HG03025 (cell line): ENCODE measurements at regions not wholly inside any gene's neighbourhood (a gene's known extent, or its start where the extent isn't known, plus 50 kb on each side); places are given as distances from the start of the nearest gene placed in this dataset.

ENCODE experiments used
- ATAC-seq: cut with Tn5 transposase; IDR thresholded peaks from one replicate; pipeline ENCODE4 v1.9.1; 2021; ENCODE audit warnings: mild to moderate bottlenecking, moderate library complexity; ENCODE audit not compliant: unreplicated experiment, low FRiP score

- ATAC-seq = no peak
These were observed 182.1 kb downstream of the MRPL39 start for GRCh38 chr21:25425156-25425555.

GRCh38 chr21:25424634-25425033 is 182.6 kb downstream of the MRPL39 start:
- ATAC-seq = no peak

- no peak for ATAC-seq
These were observed 183.2 kb downstream of the MRPL39 start for GRCh38 chr21:25424048-25424447.

GRCh38 chr21:25422610-25423608 is 184.4 kb downstream of the MRPL39 start:
- no peak for ATAC-seq

GRCh38 chr21:25421321-25422028 is 185.8 kb downstream of the MRPL39 start:
- ATAC-seq = peak; percentile 65

GRCh38 chr21:25420831-25421230 is 186.4 kb downstream of the MRPL39 start:
- peak; percentile 23 for ATAC-seq

- no peak for ATAC-seq
These were observed 190.6 kb downstream of the MRPL39 start for GRCh38 chr21:25416669-25417068.

- no peak for ATAC-seq
These were observed 195.2 kb downstream of the MRPL39 start for GRCh38 chr21:25412100-25412499.

- ATAC-seq = no peak
These were observed 197.3 kb downstream of the MRPL39 start for GRCh38 chr21:25409978-25410377.

GRCh38 chr21:25408666-25409065 is 198.6 kb downstream of the MRPL39 start:
- ATAC-seq = no peak

GRCh38 chr21:25406887-25407579 is 200.2 kb downstream of the MRPL39 start:
- ATAC-seq = no peak

- no peak for ATAC-seq
These were observed 201.3 kb downstream of the MRPL39 start for GRCh38 chr21:25405984-25406383.

GRCh38 chr21:25402134-25402961 is 204.9 kb downstream of the MRPL39 start:
- ATAC-seq = no peak

- ATAC-seq = no peak
These were observed 206.9 kb downstream of the MRPL39 start for GRCh38 chr21:25400427-25400826.

- no peak for ATAC-seq
These were observed 208.7 kb downstream of the MRPL39 start for GRCh38 chr21:25398630-25399029.

- peak; percentile 76 for ATAC-seq
These were observed 211.1 kb downstream of the MRPL39 start for GRCh38 chr21:25396135-25396711.

GRCh38 chr21:25391777-25392176 is 215.5 kb downstream of the MRPL39 start:
- ATAC-seq = no peak

GRCh38 chr21:25390701-25391100 is 216.6 kb downstream of the MRPL39 start:
- no peak for ATAC-seq

- no peak for ATAC-seq
These were observed 219.6 kb downstream of the MRPL39 start for GRCh38 chr21:25387665-25388064.
